Esophagus squamous epithelium (tissue), 5 donors: ENCODE measurements at regions not wholly inside any gene's neighbourhood (a gene's known extent, or its start where the extent isn't known, plus 50 kb on each side); places are given as distances from the start of the nearest gene placed in this dataset.

Experiments used
- DNase-seq: peaks from one replicate; lab custom pipeline; 2025; lab: John Stamatoyannopoulos, UW
- H3K27ac ChIP-seq, 4 donors: fragments of 200-600 bp; sonication (generic); one replicate each; pipeline ENCODE4 v1.5.1; 2016 to 2019; ENCODE audit warnings: mild to moderate bottlenecking in 1 of 4
- H3K27me3 ChIP-seq, 4 donors: fragments of 200-600 bp; sonication (generic); 1 replicate in 3 of 4; 2 replicates in 1 of 4; pipeline versions ENCODE4 v1.5.1 to v1.6.0; 2017 to 2021; ENCODE audit warnings: antibody characterized with exemption in 1 of 4
- H3K36me3 ChIP-seq, 3 donors: fragments of 200-600 bp; sonication (generic); one replicate each; pipeline ENCODE4 v1.5.1; 2016 to 2019
- H3K4me1 ChIP-seq, 3 donors: fragments of 200-600 bp; sonication (generic); one replicate each; pipeline ENCODE4 v1.5.1; 2017 to 2019
- H3K4me3 ChIP-seq, 4 donors: fragments of 200-600 bp; sonication (generic); 1 replicate in 3 of 4; 2 replicates in 1 of 4; pipeline ENCODE4 v1.5.1; 2016 to 2019; ENCODE audit warnings: mild to moderate bottlenecking in 2 of 4, moderate library complexity in 1 of 4
- H3K9me3 ChIP-seq, 3 donors: fragments of 200-600 bp; sonication (generic); one replicate each; pipeline ENCODE4 v1.5.1; 2016 to 2019
- POLR2A ChIP-seq, 4 donors: fragments of 450-650 bp; IDR thresholded peaks; one replicate each; pipeline ENCODE4 v1.6.1; 2017; ENCODE audit warnings: antibody characterized with exemption in 4 of 4, mild to moderate bottlenecking in 4 of 4, moderate library complexity in 3 of 4
- WGBS, 2 donors: methylation state at CpG; one replicate each; pipeline ENCODE4 v1.1.5; 2018; 5-methylcytosine and 5-hydroxymethylcytosine counted together
- intact Hi-C: fragments of 100-400 bp; cut with DNase I; formaldehyde crosslinking; loops from one replicate; pipeline ENCODE4 v1.15.0; 2022
- TF ChIP-seq, protein P1 (sequence below), 6 experiments: fragments of 450-650 bp in 4 of 6; fragments of 200-600 bp in 2 of 6; sonication (generic) in 2 of 6; IDR thresholded peaks; one replicate each; pipeline ENCODE4 v1.5.1; 2016 to 2019; ENCODE audit warnings: antibody characterized with exemption in 6 of 6, mild to moderate bottlenecking in 4 of 6, moderate library complexity in 4 of 6
- donor health status: DM: yes; HTN: yes; CAD: no.

GRCh38 chr20:21033817-21034216, 72.3 kb downstream of the LINC00237 start:
- peaks cover 0 to 16% (median 0%) of the 10 kb centered on the region in 4 donors for H3K27me3 ChIP-seq
- no peaks in the 10 kb centered on the region for H3K4me1 ChIP-seq
- no peaks in the 10 kb centered on the region for H3K36me3 ChIP-seq
- intact Hi-C loops, result no loop called here
- TF ChIP-seq, protein P1, sequence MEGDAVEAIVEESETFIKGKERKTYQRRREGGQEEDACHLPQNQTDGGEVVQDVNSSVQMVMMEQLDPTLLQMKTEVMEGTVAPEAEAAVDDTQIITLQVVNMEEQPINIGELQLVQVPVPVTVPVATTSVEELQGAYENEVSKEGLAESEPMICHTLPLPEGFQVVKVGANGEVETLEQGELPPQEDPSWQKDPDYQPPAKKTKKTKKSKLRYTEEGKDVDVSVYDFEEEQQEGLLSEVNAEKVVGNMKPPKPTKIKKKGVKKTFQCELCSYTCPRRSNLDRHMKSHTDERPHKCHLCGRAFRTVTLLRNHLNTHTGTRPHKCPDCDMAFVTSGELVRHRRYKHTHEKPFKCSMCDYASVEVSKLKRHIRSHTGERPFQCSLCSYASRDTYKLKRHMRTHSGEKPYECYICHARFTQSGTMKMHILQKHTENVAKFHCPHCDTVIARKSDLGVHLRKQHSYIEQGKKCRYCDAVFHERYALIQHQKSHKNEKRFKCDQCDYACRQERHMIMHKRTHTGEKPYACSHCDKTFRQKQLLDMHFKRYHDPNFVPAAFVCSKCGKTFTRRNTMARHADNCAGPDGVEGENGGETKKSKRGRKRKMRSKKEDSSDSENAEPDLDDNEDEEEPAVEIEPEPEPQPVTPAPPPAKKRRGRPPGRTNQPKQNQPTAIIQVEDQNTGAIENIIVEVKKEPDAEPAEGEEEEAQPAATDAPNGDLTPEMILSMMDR (IDR thresholded peaks at IDR 0.05), result no peak
- no peak for TF ChIP-seq POLR2A (IDR thresholded peaks at IDR 0.05)
- no peaks in the 10 kb centered on the region for H3K9me3 ChIP-seq
- no peak overlapping the region for H3K27ac ChIP-seq
- no peak for DNase-seq
- 68 to 77% methylated on average over 9 of the region's 9 CpGs for WGBS, 2 donors
- no peak overlapping the region for H3K4me3 ChIP-seq

DNA sequence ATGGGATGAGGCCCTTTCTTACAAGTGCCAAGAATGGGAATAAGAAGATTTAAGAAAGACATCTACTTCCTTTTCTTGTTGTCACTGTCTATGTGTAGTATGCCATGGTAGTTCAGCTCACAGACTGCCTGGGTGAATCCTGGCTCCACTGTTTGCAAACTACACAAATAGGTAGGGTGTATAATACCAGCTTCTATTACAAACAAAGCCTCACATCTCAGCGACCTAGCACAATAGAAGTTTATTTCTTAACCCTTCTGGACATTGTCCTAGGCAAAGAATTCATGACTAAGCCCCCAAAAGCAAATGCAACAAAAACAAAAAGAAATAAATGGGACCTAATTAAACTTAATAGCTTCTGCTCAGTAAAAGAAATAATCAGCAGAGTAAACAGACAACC, 74.5 kb downstream of the LINC00237 start:
- no peak for DNase-seq
- H3K36me3 ChIP-seq, result no peaks in the 10 kb centered on the region
- WGBS, 2 donors, result 19 to 36% methylated on average over 1 of the region's 1 CpG
- intact Hi-C loops, result no loop called here
- no peaks in the 10 kb centered on the region for H3K4me1 ChIP-seq
- H3K27me3 ChIP-seq, result peaks cover 0 to 16% (median 0%) of the 10 kb centered on the region in 4 donors
- H3K27ac ChIP-seq, result no peak overlapping the region
- TF ChIP-seq POLR2A (IDR thresholded peaks at IDR 0.05), result no peak
- TF ChIP-seq, protein P1 (IDR thresholded peaks at IDR 0.05), result no peak
- H3K4me3 ChIP-seq, result no peak overlapping the region
- no peaks in the 10 kb centered on the region for H3K9me3 ChIP-seq

GRCh38 chr20:21029341-21029740, 76.8 kb downstream of the LINC00237 start:
- WGBS, 2 donors, result 64 to 78% methylated on average over 1 to 2 of the region's 3 CpGs
- no peaks in the 10 kb centered on the region for H3K4me1 ChIP-seq
- H3K27me3 ChIP-seq, result peaks cover 0 to 13% (median 0%) of the 10 kb centered on the region in 4 donors
- DNase-seq, result no peak
- intact Hi-C loops, result no loop called here
- H3K9me3 ChIP-seq, result no peaks in the 10 kb centered on the region
- TF ChIP-seq POLR2A (IDR thresholded peaks at IDR 0.05), result no peak
- TF ChIP-seq, protein P1 (IDR thresholded peaks at IDR 0.05), result no peak
- H3K36me3 ChIP-seq, result no peaks in the 10 kb centered on the region
- no peak overlapping the region for H3K27ac ChIP-seq
- H3K4me3 ChIP-seq, result no peak overlapping the region

GRCh38 chr20:21028921-21029320, 77.2 kb downstream of the LINC00237 start:
- Histone ChIP-seq H3K27me3 (peaks cover 0 to 12% (median 0%) of the 10 kb centered on the region in 4 donors), H3K27ac (no peak overlapping the region), H3K4me3 (no peak overlapping the region), H3K4me1 (no peaks in the 10 kb centered on the region), H3K36me3 (no peaks in the 10 kb centered on the region), H3K9me3 (no peaks in the 10 kb centered on the region)
- TF ChIP-seq POLR2A (IDR thresholded peaks at IDR 0.05), result no peak
- TF ChIP-seq, protein P1 (IDR thresholded peaks at IDR 0.05), result no peak
- DNase-seq, result no peak
- WGBS, 2 donors, result 43 to 48% methylated on average over 4 of the region's 4 CpGs
- intact Hi-C loops, result no loop called here

- Histone ChIP-seq H3K36me3 (no peaks in the 10 kb centered on the region), H3K4me1 (no peaks in the 10 kb centered on the region), H3K27me3 (peaks cover 0 to 12% (median 0%) of the 10 kb centered on the region in 4 donors), H3K9me3 (no peaks in the 10 kb centered on the region), H3K27ac (no peak overlapping the region), H3K4me3 (no peak overlapping the region)
- TF ChIP-seq POLR2A (IDR thresholded peaks at IDR 0.05), result no peak
- TF ChIP-seq, protein P1 (IDR thresholded peaks at IDR 0.05), result no peak
- 11 to 13% methylated on average over 3 of the region's 3 CpGs for WGBS, 2 donors
- intact Hi-C loops, result no loop called here
- no peak for DNase-seq
These were observed 77.7 kb downstream of the LINC00237 start for GRCh38 chr20:21028436-21028835.
